GM23338 (cell line): ENCODE measurements at regions not wholly inside any gene's neighbourhood (a gene's known extent, or its start where the extent isn't known, plus 50 kb on each side); places are given as distances from the start of the nearest gene placed in this dataset.

ENCODE experiments used
- CREB1 ChIP-seq: fragments of 250-450 bp; sonication (Bioruptor Pico); IDR thresholded peaks from 2 replicates; pipeline ENCODE4 v1.5.0; 2020; ENCODE audit warnings: low read depth, mild to moderate bottlenecking, moderate library complexity
- EZH2 ChIP-seq: fragments of 200-600 bp; sonication (generic); IDR thresholded peaks from one replicate; pipeline ENCODE4 v1.8.0; 2017; ENCODE audit warnings: antibody characterized with exemption, mild to moderate bottlenecking, low read depth; ENCODE audit not compliant: unreplicated experiment
- EZH2phosphoT487 ChIP-seq: fragments of 200-600 bp; sonication (generic); IDR thresholded peaks from one replicate; pipeline ENCODE4 v1.8.1; 2018; ENCODE audit warnings: antibody characterized with exemption; ENCODE audit not compliant: unreplicated experiment
- JUNB ChIP-seq: IDR thresholded peaks from one replicate; pipeline ENCODE4 v1.6.1; 2016; ENCODE audit warnings: antibody characterized with exemption; ENCODE audit not compliant: unreplicated experiment
- POLR2AphosphoS5 ChIP-seq: IDR thresholded peaks from 2 replicates; pipeline ENCODE4 v1.6.1; 2016; ENCODE audit warnings: antibody characterized with exemption, low read depth
- REST ChIP-seq: IDR thresholded peaks from one replicate; pipeline ENCODE4 v1.6.1; 2018; ENCODE audit warnings: antibody characterized with exemption; ENCODE audit not compliant: unreplicated experiment
- STAT1 ChIP-seq: IDR thresholded peaks from one replicate; pipeline ENCODE4 v1.6.1; 2016; ENCODE audit warnings: antibody characterized with exemption; ENCODE audit not compliant: unreplicated experiment
- ZNF331 ChIP-seq: fragments of 250-450 bp; sonication (Bioruptor Pico); IDR thresholded peaks from 2 replicates; pipeline ENCODE4 v1.5.0; 2020; ENCODE audit warnings: low read depth, mild to moderate bottlenecking, moderate library complexity
- ZNF462 ChIP-seq: fragments of 250-450 bp; sonication (Bioruptor Pico); IDR thresholded peaks from 2 replicates; pipeline ENCODE4 v1.5.0; 2020; ENCODE audit warnings: mild to moderate bottlenecking, moderate library complexity
- TF ChIP-seq, protein P1 (sequence below), 2 experiments: fragments of 200-600 bp in 1 of 2; sonication (generic) in 1 of 2; conservative IDR thresholded peaks; 2 replicates each; pipeline versions ENCODE4 v1.5.1 to v1.6.1; 2016 to 2017; ENCODE audit warnings: antibody characterized with exemption in 2 of 2, low read depth in 2 of 2, mild to moderate bottlenecking in 2 of 2, moderate library complexity in 1 of 2

GRCh38 chr2:5482929-5483331, 209.3 kb upstream of the SOX11 start:
- TF ChIP-seq, protein P1, sequence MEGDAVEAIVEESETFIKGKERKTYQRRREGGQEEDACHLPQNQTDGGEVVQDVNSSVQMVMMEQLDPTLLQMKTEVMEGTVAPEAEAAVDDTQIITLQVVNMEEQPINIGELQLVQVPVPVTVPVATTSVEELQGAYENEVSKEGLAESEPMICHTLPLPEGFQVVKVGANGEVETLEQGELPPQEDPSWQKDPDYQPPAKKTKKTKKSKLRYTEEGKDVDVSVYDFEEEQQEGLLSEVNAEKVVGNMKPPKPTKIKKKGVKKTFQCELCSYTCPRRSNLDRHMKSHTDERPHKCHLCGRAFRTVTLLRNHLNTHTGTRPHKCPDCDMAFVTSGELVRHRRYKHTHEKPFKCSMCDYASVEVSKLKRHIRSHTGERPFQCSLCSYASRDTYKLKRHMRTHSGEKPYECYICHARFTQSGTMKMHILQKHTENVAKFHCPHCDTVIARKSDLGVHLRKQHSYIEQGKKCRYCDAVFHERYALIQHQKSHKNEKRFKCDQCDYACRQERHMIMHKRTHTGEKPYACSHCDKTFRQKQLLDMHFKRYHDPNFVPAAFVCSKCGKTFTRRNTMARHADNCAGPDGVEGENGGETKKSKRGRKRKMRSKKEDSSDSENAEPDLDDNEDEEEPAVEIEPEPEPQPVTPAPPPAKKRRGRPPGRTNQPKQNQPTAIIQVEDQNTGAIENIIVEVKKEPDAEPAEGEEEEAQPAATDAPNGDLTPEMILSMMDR (conservative IDR thresholded peaks at IDR 0.05; ENCODE audit: low read depth in 2 of 2): no peak
- TF ChIP-seq REST: no peak
- TF ChIP-seq EZH2: no peak
- no peak for TF ChIP-seq POLR2AphosphoS5
- no peak for TF ChIP-seq JUNB
- no peak for TF ChIP-seq ZNF331
- no peak for TF ChIP-seq ZNF462 (CRISPR knock-in tag)
- no peak for TF ChIP-seq CREB1 (CRISPR knock-in tag)
- no peak for TF ChIP-seq EZH2phosphoT487
- TF ChIP-seq STAT1: no peak
